ENCODE measurements at regions not wholly inside any gene's neighbourhood (a gene's known extent, or its start where the extent isn't known, plus 50 kb on each side); places are given as distances from the start of the nearest gene placed in this dataset.

GRCh38 chr6:105769197-105769596 is 316.9 kb upstream of the PRDM1 start:
- no peak for TF ChIP-seq CTCF (conservative IDR thresholded peaks at IDR 0.05; ENCODE audit: low read depth, low read length)
- no peak for DNase-seq (ENCODE audit: low read depth)
- H3K4me3 ChIP-seq (ENCODE audit: low read depth, low read length) = no peak overlapping the region

GRCh38 chr6:105767541-105767940 is 318.6 kb upstream of the PRDM1 start:
- DNase-seq (ENCODE audit: low read depth) = no peak
- no peak overlapping the region for H3K4me3 ChIP-seq (ENCODE audit: low read depth, low read length)
- no peak for TF ChIP-seq CTCF (conservative IDR thresholded peaks at IDR 0.05; ENCODE audit: low read depth, low read length)

- H3K4me3 ChIP-seq (ENCODE audit: low read depth, low read length) = no peak overlapping the region
- TF ChIP-seq CTCF (conservative IDR thresholded peaks at IDR 0.05; ENCODE audit: low read depth, low read length) = no peak
Observed at GRCh38 chr6:105765239-105765638, 320.9 kb upstream of the PRDM1 start.

GRCh38 chr6:105764315-105764714 is 321.8 kb upstream of the PRDM1 start:
- no peak for TF ChIP-seq CTCF (conservative IDR thresholded peaks at IDR 0.05; ENCODE audit: low read depth, low read length)
- H3K4me3 ChIP-seq (ENCODE audit: low read depth, low read length) = no peak overlapping the region
- DNase-seq (ENCODE audit: low read depth) = no peak

More at GRCh38 chr6:105765239-105765638, 320.9 kb upstream of the PRDM1 start:
- DNase-seq (ENCODE audit: low read depth) = no peak

GRCh38 chr6:105763866-105764265 is 322.3 kb upstream of the PRDM1 start:
- no peak for DNase-seq (ENCODE audit: low read depth)

GRCh38 chr6:105760746-105761145 is 325.4 kb upstream of the PRDM1 start:
- H3K4me3 ChIP-seq (ENCODE audit: low read depth, low read length) = no peak overlapping the region
- DNase-seq (ENCODE audit: low read depth) = no peak
- TF ChIP-seq CTCF (conservative IDR thresholded peaks at IDR 0.05; ENCODE audit: low read depth, low read length) = no peak

More at GRCh38 chr6:105763866-105764265, 322.3 kb upstream of the PRDM1 start:
- no peak for TF ChIP-seq CTCF (conservative IDR thresholded peaks at IDR 0.05; ENCODE audit: low read depth, low read length)
- no peak overlapping the region for H3K4me3 ChIP-seq (ENCODE audit: low read depth, low read length)

GRCh38 chr6:105759946-105760345 is 326.2 kb upstream of the PRDM1 start:
- DNase-seq (ENCODE audit: low read depth) = peak; percentile 74
- TF ChIP-seq CTCF (conservative IDR thresholded peaks at IDR 0.05; ENCODE audit: low read depth, low read length) = no peak
- no peak overlapping the region for H3K4me3 ChIP-seq (ENCODE audit: low read depth, low read length)

Data from choroid plexus epithelial cell (primary cell).